HAP-1 (cell line): ENCODE measurements at regions not wholly inside any gene's neighbourhood (a gene's known extent, or its start where the extent isn't known, plus 50 kb on each side); places are given as distances from the start of the nearest gene placed in this dataset.
"Not testable (repeated sequence)": the region's sequence is repeated elsewhere in the genome, so short reads cannot be mapped to it uniquely, and the experiment has no call there.

Experiments
- DNase-seq, 2 experiments: peaks; one replicate each; pipeline ENCODE4 v3.0.0-alpha.2; 2016 to 2020; ENCODE audit warnings: low spot score in 2 of 2
- H3K27me3 ChIP-seq: fragments of 250-450 bp; sonication (Bioruptor Pico); 2 replicates; pipeline ENCODE4 v1.5.1; 2020; ENCODE audit warnings: low read depth, mild to moderate bottlenecking, moderate library complexity
- H3K36me3 ChIP-seq: fragments of 250-450 bp; sonication (Bioruptor Pico); replicated peaks from 2 replicates; pipeline ENCODE4 v1.5.1; 2020; ENCODE audit warnings: mild to moderate bottlenecking
- H3K4me1 ChIP-seq: fragments of 250-450 bp; sonication (Bioruptor Pico); 2 replicates; pipeline ENCODE4 v1.5.1; 2020; ENCODE audit warnings: mild to moderate bottlenecking
- H3K4me3 ChIP-seq: fragments of 250-450 bp; sonication (Bioruptor Pico); 2 replicates; pipeline ENCODE4 v1.5.1; 2020; ENCODE audit warnings: mild to moderate bottlenecking, moderate library complexity
- H3K9me3 ChIP-seq: fragments of 250-450 bp; sonication (Bioruptor Pico); 2 replicates; pipeline ENCODE4 v1.5.1; 2020; ENCODE audit warnings: mild to moderate bottlenecking, moderate library complexity
- in situ Hi-C: fragments of 300-500 bp; cut with MboI; formaldehyde crosslinking; loops from 3 replicates; pipeline ENCODE4 v1.14.3; 2020; ENCODE audit warnings: low sequenced_read_pairs, inconsistent platforms, mixed read lengths

DNA sequence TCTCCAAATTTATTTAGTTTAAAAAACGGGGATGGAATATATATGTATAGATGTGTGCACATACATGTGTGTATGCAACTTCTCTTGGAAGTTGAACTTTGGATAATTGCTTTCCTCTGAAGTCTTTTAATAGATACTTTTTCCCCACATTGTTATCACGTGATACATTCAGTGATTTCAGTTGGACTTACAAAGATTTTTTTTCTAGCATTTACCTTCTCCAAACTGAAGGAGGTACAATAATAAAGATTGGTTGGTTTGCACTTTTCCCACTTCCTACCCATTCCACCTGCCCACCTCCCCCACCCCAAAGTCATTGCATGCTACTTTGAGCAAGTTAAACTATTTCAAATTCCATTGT, 206.1 kb upstream of the FSHR start:
- in situ Hi-C loops = no loop called here
- DNase-seq = no peak
- H3K27me3 ChIP-seq = no peaks in the 10 kb centered on the region; the same call in 1 of the 2 replicates
- no peaks in the 10 kb centered on the region for H3K9me3 ChIP-seq
- no peak overlapping the region for H3K4me3 ChIP-seq
- H3K4me1 ChIP-seq = no peaks in the 10 kb centered on the region
- no peaks in the 10 kb centered on the region for H3K36me3 ChIP-seq

GRCh38 chr2:49359721-49360406, 205.5 kb upstream of the FSHR start:
- H3K4me1 ChIP-seq = no peaks in the 10 kb centered on the region
- in situ Hi-C loops = no loop called here
- DNase-seq = no peak

DNA sequence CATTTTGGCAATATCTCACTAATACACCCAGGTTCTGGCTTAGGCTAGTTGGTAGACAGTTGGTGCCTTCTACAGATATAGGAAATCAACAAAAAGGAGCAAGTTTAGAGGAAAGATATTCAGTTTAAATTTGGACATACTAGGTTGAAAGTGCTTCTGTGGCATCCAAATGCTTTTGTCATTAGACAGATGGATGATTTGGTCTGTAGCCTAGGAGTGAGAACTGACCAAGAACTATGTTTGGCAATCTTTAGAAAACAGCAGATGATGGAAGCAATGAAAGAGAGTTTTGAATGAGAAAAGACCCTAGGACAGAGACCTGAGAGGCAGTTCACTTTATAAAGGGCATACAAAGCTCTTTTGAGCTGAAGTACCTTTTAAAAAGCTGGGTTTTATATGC, 201.3 kb upstream of the FSHR start:
- Histone ChIP-seq H3K4me1 (no peaks in the 10 kb centered on the region), H3K9me3 (no peaks in the 10 kb centered on the region), H3K36me3 (no peaks in the 10 kb centered on the region), H3K4me3 (no peak overlapping the region), H3K27me3 (no peaks in the 10 kb centered on the region; the same call in 1 of the 2 replicates)
- in situ Hi-C loops = no loop called here
- DNase-seq = no peak

More at GRCh38 chr2:49359721-49360406, 205.5 kb upstream of the FSHR start:
- H3K4me3 ChIP-seq = no peak overlapping the region
- H3K27me3 ChIP-seq = no peaks in the 10 kb centered on the region; the same call in 1 of the 2 replicates
- no peaks in the 10 kb centered on the region for H3K36me3 ChIP-seq
- H3K9me3 ChIP-seq = no peaks in the 10 kb centered on the region

DNA sequence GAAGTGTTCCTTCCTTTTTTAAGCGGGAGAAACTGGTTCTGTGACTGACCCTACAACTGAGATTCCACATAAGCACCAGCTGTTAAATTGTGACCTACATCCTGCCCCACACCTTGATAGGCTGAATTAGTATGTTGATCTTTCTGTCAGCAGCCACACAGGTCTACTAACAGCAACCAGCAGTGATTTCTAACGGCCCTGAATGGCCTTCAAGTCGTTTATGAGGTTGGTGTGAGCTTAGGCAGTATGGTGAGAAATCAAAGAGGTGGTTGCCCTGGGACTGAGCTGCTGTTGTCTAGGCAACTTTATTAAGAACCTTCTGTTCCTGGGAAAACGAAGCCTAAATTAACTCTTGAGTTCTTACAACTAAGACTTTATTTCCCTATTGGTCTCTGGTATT, 197.2 kb upstream of the FSHR start:
- no peaks in the 10 kb centered on the region for H3K4me1 ChIP-seq
- no peak for DNase-seq
- no peaks in the 10 kb centered on the region for H3K36me3 ChIP-seq
- H3K27me3 ChIP-seq = no peaks in the 10 kb centered on the region
- H3K9me3 ChIP-seq = no peaks in the 10 kb centered on the region
- no peak overlapping the region for H3K4me3 ChIP-seq
- in situ Hi-C loops = no loop called here

DNA sequence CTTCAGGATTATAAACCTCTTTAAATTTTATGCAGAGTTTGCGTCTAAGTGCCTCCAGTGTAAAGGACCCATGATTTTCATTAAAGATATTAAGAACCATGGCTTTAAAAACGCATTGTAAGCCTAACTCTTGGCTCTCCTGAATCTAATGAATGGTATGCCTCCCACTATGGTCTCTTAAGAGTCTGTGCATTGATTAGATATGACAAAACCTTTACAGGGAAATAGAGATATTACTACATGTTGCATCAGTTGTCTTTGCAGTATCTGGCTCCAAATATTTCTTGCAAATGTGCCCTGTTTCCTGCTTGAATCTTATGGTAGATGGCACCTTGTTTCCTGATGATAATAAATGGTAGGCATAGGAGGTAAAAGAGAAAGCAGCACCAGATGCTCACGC, 189.3 kb upstream of the FSHR start:
- Histone ChIP-seq H3K9me3 (no peaks in the 10 kb centered on the region), H3K36me3 (no peaks in the 10 kb centered on the region), H3K27me3 (no peaks in the 10 kb centered on the region), H3K4me3 (no peak overlapping the region), H3K4me1 (no peaks in the 10 kb centered on the region)
- no peak for DNase-seq
- in situ Hi-C loops = no loop called here

GRCh38 chr2:49342156-49342555, 187.8 kb upstream of the FSHR start:
- in situ Hi-C loops = no loop called here
- H3K4me3 ChIP-seq = no peak overlapping the region
- H3K9me3 ChIP-seq = no peaks in the 10 kb centered on the region
- DNase-seq = no peak
- no peaks in the 10 kb centered on the region for H3K36me3 ChIP-seq
- no peaks in the 10 kb centered on the region for H3K4me1 ChIP-seq
- H3K27me3 ChIP-seq = no peaks in the 10 kb centered on the region

GRCh38 chr2:49335546-49335945, 181.2 kb upstream of the FSHR start:
- DNase-seq = no peak

DNA sequence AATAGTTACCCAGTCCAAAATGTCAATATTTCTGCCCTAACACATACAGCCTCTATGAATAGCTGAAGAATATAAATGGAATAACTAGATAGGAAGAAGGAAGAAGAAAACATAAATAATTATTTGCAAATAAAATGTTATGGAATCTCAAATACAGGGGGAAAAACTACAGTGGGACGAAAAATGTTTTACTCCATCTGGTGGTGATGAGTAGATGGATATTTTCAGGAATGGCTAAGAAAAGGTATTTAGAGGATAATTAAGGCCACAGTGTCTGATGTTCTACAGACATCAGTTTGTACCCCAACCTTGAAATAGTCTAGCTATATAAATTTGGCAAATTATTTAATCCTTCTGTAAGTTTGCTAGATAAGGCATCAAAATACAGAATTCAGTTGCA, 178.1 kb upstream of the FSHR start:
- Histone ChIP-seq H3K4me1 (peaks cover 5% of the 10 kb centered on the region), H3K36me3 (no peaks in the 10 kb centered on the region), H3K9me3 (no peaks in the 10 kb centered on the region), H3K27me3 (no peaks in the 10 kb centered on the region), H3K4me3 (no peak overlapping the region)
- in situ Hi-C loops = no loop called here
- no peak for DNase-seq

More at GRCh38 chr2:49335546-49335945, 181.2 kb upstream of the FSHR start:
- Histone ChIP-seq H3K4me3 (no peak overlapping the region), H3K36me3 (no peaks in the 10 kb centered on the region), H3K9me3 (no peaks in the 10 kb centered on the region), H3K4me1 (peaks cover 5% of the 10 kb centered on the region), H3K27me3 (no peaks in the 10 kb centered on the region)
- in situ Hi-C loops = no loop called here

GRCh38 chr2:49318531-49318930, 164.2 kb upstream of the FSHR start:
- no peak for DNase-seq
- in situ Hi-C loops = no loop called here
- no peaks in the 10 kb centered on the region for H3K27me3 ChIP-seq

GRCh38 chr2:49309461-49309860, 155.1 kb upstream of the FSHR start:
- Histone ChIP-seq H3K4me1 (no peaks in the 10 kb centered on the region), H3K4me3 (no peak overlapping the region), H3K36me3 (no peaks in the 10 kb centered on the region), H3K27me3 (no peaks in the 10 kb centered on the region), H3K9me3 (no peaks in the 10 kb centered on the region)
- in situ Hi-C loops = no loop called here
- no peak for DNase-seq

More at GRCh38 chr2:49318531-49318930, 164.2 kb upstream of the FSHR start:
- Histone ChIP-seq H3K4me1 (peaks cover 3% of the 10 kb centered on the region), H3K9me3 (no peaks in the 10 kb centered on the region), H3K4me3 (no peak overlapping the region), H3K36me3 (no peaks in the 10 kb centered on the region)

GRCh38 chr2:49306925-49307324, 152.6 kb upstream of the FSHR start:
- Histone ChIP-seq H3K4me3 (no peak overlapping the region), H3K36me3 (no peaks in the 10 kb centered on the region), H3K9me3 (no peaks in the 10 kb centered on the region), H3K4me1 (no peaks in the 10 kb centered on the region), H3K27me3 (no peaks in the 10 kb centered on the region)
- in situ Hi-C loops = no loop called here
- DNase-seq = no peak

DNA sequence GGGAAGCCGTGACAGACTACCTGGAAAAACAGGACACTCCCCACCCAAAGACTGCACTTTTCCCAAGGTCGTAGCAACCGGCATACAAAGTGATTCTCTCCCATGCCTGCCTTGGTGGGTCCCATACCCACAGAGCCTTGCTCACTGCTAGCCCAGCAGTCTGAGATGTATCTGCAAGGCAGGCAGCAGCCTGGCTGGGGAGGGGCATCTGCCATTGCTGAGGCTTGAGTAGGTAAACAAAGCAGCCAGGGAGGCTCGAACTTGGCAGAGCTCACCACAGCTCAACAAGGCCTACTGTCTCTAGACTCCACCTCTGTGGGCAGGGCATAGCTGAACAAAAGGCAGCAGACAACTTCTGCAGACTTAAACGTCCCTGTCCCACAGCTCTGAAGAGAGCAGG, 144.4 kb upstream of the FSHR start:
- H3K36me3 ChIP-seq, H3K4me3 ChIP-seq, in situ Hi-C loops, DNase-seq, H3K27me3 ChIP-seq, H3K9me3 ChIP-seq: not testable (repeated sequence)
- H3K4me1 ChIP-seq = peaks cover 14% of the 10 kb centered on the region

DNA sequence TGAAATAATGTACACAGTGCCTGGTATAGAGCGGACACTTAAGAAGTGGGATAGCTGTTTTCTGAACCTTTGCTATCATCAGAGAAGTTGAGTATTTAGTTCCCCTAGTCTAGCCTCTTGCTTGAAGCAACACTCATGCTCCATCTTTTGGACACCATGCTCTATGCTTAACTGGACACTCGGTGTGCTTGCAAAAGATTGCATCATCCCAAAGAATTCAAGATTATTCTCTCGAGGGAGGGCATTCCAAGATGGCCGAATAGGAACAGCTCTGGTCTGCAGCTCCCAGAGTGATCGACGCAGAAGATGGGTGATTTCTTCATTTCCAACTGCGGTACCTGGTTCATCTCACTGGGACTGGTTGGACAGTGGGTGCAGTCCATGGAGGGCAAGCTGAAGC, 143.9 kb upstream of the FSHR start:
- no peak for DNase-seq
- Histone ChIP-seq H3K4me1 (peaks cover 14% of the 10 kb centered on the region), H3K27me3 (no peaks in the 10 kb centered on the region), H3K9me3 (no peaks in the 10 kb centered on the region), H3K4me3 (no peak overlapping the region), H3K36me3 (no peaks in the 10 kb centered on the region)
- in situ Hi-C loops = no loop called here

DNA sequence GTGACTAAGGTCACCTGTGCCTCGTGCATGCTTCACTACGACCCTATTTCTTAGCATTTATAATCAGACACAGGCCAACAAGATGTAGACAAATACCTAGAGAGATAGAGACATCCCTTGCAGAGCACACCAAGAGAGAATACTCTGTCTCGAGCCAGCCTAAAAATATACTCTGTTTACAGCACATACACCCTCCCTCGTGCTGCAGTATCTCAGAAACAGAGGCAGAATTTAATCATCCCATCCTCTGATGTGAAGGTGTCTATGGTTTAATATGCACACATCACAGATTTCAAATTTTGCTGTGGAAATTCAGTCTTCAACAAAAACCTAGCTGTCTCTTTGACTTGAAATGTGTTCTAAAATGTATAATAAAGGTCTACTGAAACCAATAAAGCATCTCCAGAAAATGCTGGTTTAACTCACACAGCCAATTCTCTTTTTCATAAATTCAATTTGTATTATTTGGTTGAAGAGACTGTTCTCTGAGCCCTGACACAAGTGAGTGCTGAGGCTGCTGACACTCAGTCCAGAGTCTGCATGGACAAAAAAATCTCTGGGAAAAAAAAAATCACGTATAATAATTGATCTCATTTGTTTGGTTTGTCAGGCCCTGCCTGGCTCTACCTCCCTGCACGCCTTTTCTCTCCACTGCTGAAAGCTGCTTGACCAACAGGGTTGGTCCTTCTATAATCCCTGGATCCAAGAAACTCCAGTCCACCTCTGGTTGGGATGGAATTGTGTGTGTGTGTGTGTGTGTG, 142.0 kb upstream of the FSHR start:
- no peak overlapping the region for H3K4me3 ChIP-seq
- in situ Hi-C loops = no loop called here
- no peaks in the 10 kb centered on the region for H3K27me3 ChIP-seq
- H3K36me3 ChIP-seq = no peaks in the 10 kb centered on the region
- no peak for DNase-seq
- H3K9me3 ChIP-seq = no peaks in the 10 kb centered on the region
- peaks cover 14% of the 10 kb centered on the region for H3K4me1 ChIP-seq
